A549 (cell line): ENCODE measurements at regions not wholly inside any gene's neighbourhood (a gene's known extent, or its start where the extent isn't known, plus 50 kb on each side); places are given as distances from the start of the nearest gene placed in this dataset.

ENCODE experiments used
- EHMT2 ChIP-seq: fragments of 200-600 bp; sonication (generic); IDR thresholded peaks from 2 replicates; pipeline ENCODE4 v1.6.1; 2016; ENCODE audit warnings: antibody characterized with exemption, low read depth, mild to moderate bottlenecking, moderate library complexity
- MYC ChIP-seq: IDR thresholded peaks from 2 replicates; pipeline ENCODE4 v1.6.1; 2012; ENCODE audit warnings: mild to moderate bottlenecking, inconsistent platforms, low read length, improper control_type of control experiment, borderline replicate concordance
- ZC3H11A ChIP-seq: fragments of 450-650 bp; IDR thresholded peaks from 2 replicates; pipeline ENCODE4 v1.6.1; 2014; ENCODE audit warnings: antibody characterized with exemption, mild to moderate bottlenecking
- TF ChIP-seq, protein P1 (sequence below): fragments of >200 bp; sonication (Bioruptor Twin); formaldehyde crosslinking; IDR thresholded peaks from 3 replicates; pipeline ENCODE4 v1.5.1; 2016

DNA sequence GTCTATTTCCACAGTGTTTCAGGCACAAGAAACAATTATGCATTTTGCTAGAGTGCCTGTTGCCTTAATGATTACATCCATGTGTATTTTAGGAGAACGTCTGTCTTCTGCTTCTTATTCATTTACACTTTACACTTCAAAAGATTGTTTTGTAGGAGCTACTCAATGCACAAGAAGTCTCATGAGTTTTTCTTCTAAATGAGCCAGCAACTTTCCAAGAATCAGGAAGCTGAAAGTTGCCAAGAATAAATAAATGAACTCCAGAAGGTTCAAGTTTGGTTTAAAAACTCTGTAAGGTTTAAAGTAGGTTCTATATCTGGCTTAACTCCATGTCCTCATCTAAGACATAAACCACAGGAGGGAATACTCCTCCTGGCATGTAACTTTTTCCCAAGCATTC, 103.8 kb upstream of the ADPGK start:
- TF ChIP-seq EHMT2 (no peak), MYC (no peak), ZC3H11A (no peak)
- TF ChIP-seq, protein P1, sequence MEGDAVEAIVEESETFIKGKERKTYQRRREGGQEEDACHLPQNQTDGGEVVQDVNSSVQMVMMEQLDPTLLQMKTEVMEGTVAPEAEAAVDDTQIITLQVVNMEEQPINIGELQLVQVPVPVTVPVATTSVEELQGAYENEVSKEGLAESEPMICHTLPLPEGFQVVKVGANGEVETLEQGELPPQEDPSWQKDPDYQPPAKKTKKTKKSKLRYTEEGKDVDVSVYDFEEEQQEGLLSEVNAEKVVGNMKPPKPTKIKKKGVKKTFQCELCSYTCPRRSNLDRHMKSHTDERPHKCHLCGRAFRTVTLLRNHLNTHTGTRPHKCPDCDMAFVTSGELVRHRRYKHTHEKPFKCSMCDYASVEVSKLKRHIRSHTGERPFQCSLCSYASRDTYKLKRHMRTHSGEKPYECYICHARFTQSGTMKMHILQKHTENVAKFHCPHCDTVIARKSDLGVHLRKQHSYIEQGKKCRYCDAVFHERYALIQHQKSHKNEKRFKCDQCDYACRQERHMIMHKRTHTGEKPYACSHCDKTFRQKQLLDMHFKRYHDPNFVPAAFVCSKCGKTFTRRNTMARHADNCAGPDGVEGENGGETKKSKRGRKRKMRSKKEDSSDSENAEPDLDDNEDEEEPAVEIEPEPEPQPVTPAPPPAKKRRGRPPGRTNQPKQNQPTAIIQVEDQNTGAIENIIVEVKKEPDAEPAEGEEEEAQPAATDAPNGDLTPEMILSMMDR = no peak
